Mesenchymal stem cell (in vitro differentiated cells and primary cell): ENCODE measurements at regions not wholly inside any gene's neighbourhood (a gene's known extent, or its start where the extent isn't known, plus 50 kb on each side); places are given as distances from the start of the nearest gene placed in this dataset.

ENCODE experiments used
- DNase-seq: peaks from one replicate; pipeline ENCODE4 v3.0.0-alpha.2; 2013
- H2AFZ ChIP-seq: one replicate; pipeline ENCODE4 v1.6.1; 2013; ENCODE audit warnings: low read depth, mild to moderate bottlenecking, control low read depth, inconsistent platforms, low read length, moderate library complexity
- H2AK5ac ChIP-seq: 2 replicates; pipeline ENCODE4 v1.6.1; 2013; ENCODE audit warnings: low read length, moderate library complexity, mild to moderate bottlenecking, inconsistent platforms; ENCODE audit not compliant: severe bottlenecking
- H2BK120ac ChIP-seq: one replicate; pipeline ENCODE4 v1.6.1; 2013; ENCODE audit warnings: low read depth, mild to moderate bottlenecking, inconsistent platforms, low read length, moderate library complexity
- H2BK12ac ChIP-seq, 2 experiments: one replicate each; pipeline ENCODE4 v1.6.1; 2013; ENCODE audit warnings: inconsistent platforms in 2 of 2, low read length in 2 of 2, mild to moderate bottlenecking in 2 of 2, moderate library complexity in 2 of 2, control low read depth in 1 of 2
- H2BK15ac ChIP-seq: one replicate; pipeline ENCODE4 v1.6.1; 2013; ENCODE audit warnings: mild to moderate bottlenecking, low read depth, inconsistent platforms; ENCODE audit not compliant: poor library complexity, severe bottlenecking
- H2BK5ac ChIP-seq: 2 replicates; pipeline ENCODE4 v1.6.1; 2013; ENCODE audit warnings: low read depth, mild to moderate bottlenecking, low read length, control low read depth, inconsistent platforms; ENCODE audit not compliant: poor library complexity, severe bottlenecking
- H3K14ac ChIP-seq, 2 experiments: one replicate each; pipeline ENCODE4 v1.6.1; 2013; ENCODE audit warnings: inconsistent platforms in 2 of 2, low read length in 2 of 2, control low read depth in 1 of 2, mild to moderate bottlenecking in 1 of 2, moderate library complexity in 1 of 2
- H3K18ac ChIP-seq, 2 experiments: one replicate each; pipeline ENCODE4 v1.6.1; 2013; ENCODE audit warnings: inconsistent platforms in 2 of 2, low read length in 2 of 2, control low read depth in 1 of 2, low read depth in 1 of 2, mild to moderate bottlenecking in 1 of 2
- H3K23ac ChIP-seq, 2 experiments: one replicate each; pipeline ENCODE4 v1.6.1; 2013; ENCODE audit warnings: inconsistent platforms in 2 of 2, low read length in 2 of 2, mild to moderate bottlenecking in 2 of 2, moderate library complexity in 2 of 2, control low read depth in 1 of 2
- H3K27ac ChIP-seq: 2 replicates; pipeline ENCODE4 v1.5.1; 2013; ENCODE audit warnings: mild to moderate bottlenecking, moderate library complexity, low read length, control low read depth, inconsistent platforms; ENCODE audit not compliant: poor library complexity, severe bottlenecking
- H3K27me3 ChIP-seq, 2 experiments: 2 replicates each; pipeline versions ENCODE4 v1.6.1 to v1.7.0; 2013; ENCODE audit warnings: low read length in 2 of 2, mild to moderate bottlenecking in 2 of 2, moderate library complexity in 2 of 2, control low read depth in 1 of 2, inconsistent platforms in 1 of 2; ENCODE audit not compliant: control insufficient read depth in 1 of 2, insufficient read depth in 1 of 2
- H3K36me3 ChIP-seq, 2 experiments: 2 replicates each; pipeline versions ENCODE4 v1.6.1 to v1.7.0; 2013; ENCODE audit warnings: low read length in 2 of 2, control low read depth in 1 of 2, inconsistent platforms in 1 of 2, low read depth in 1 of 2, mild to moderate bottlenecking in 1 of 2; ENCODE audit not compliant: insufficient read depth in 2 of 2, control insufficient read depth in 1 of 2
- H3K4ac ChIP-seq, 2 experiments: one replicate each; pipeline ENCODE4 v1.6.1; 2013; ENCODE audit warnings: inconsistent platforms in 2 of 2, low read length in 2 of 2, mild to moderate bottlenecking in 2 of 2, moderate library complexity in 2 of 2, control low read depth in 1 of 2, low read depth in 1 of 2
- H3K4me1 ChIP-seq: 2 replicates; pipeline ENCODE4 v1.6.1; 2013; ENCODE audit warnings: low read depth, low read length, control low read depth; ENCODE audit not compliant: control insufficient read depth, insufficient read depth
- H3K4me2 ChIP-seq: 2 replicates; pipeline ENCODE4 v1.6.1; 2013; ENCODE audit warnings: low read length, mild to moderate bottlenecking, inconsistent platforms; ENCODE audit not compliant: poor library complexity, severe bottlenecking
- H3K4me3 ChIP-seq, 2 experiments: 2 replicates each; pipeline versions ENCODE4 v1.5.1 to v1.7.0; 2013; ENCODE audit warnings: low read length in 2 of 2, mild to moderate bottlenecking in 2 of 2, control low read depth in 1 of 2, low read depth in 1 of 2; ENCODE audit not compliant: insufficient read depth in 1 of 2
- H3K79me1 ChIP-seq: replicated peaks from 2 replicates; pipeline ENCODE4 v1.6.1; 2013; ENCODE audit warnings: mild to moderate bottlenecking, control low read depth, low read length, inconsistent platforms; ENCODE audit not compliant: poor library complexity, severe bottlenecking
- H3K9ac ChIP-seq: 2 replicates; pipeline ENCODE4 v1.7.0; 2013; ENCODE audit warnings: mild to moderate bottlenecking, low read length, moderate library complexity
- H3K9me3 ChIP-seq: 2 replicates; pipeline ENCODE4 v1.7.0; 2013; ENCODE audit warnings: mild to moderate bottlenecking, low read length; ENCODE audit not compliant: control insufficient read depth
- H4K8ac ChIP-seq: one replicate; pipeline ENCODE4 v1.6.1; 2013; ENCODE audit warnings: inconsistent platforms, mild to moderate bottlenecking, low read length, moderate library complexity
- H4K91ac ChIP-seq: one replicate; pipeline ENCODE4 v1.6.1; 2013; ENCODE audit warnings: mild to moderate bottlenecking, low read length, inconsistent platforms
- WGBS: methylation state at CpG from one replicate; pipeline ENCODE4 v1.1.7; 2013; ENCODE audit warnings: mixed read lengths; 5-methylcytosine and 5-hydroxymethylcytosine counted together

GRCh38 chr19:23523863-23524262 is 128.6 kb upstream of the ZNF91 start:
- Histone ChIP-seq H4K8ac (no peak overlapping the region), H2BK15ac (no peak overlapping the region), H3K27ac (no peak overlapping the region), H2BK120ac (no peak overlapping the region), H3K4me3 (no peak overlapping the region), H3K4ac (no peak overlapping the region), H2BK5ac (no peak overlapping the region), H3K18ac (no peak overlapping the region), H3K27me3 (no peaks in the 10 kb centered on the region), H3K36me3 (no peaks in the 10 kb centered on the region), H3K4me1 (no peaks in the 10 kb centered on the region), H4K91ac (no peak overlapping the region), H3K14ac (no peak overlapping the region), H3K4me2 (no peak overlapping the region), H3K79me1 (no peaks in the 10 kb centered on the region), H2AK5ac (no peak overlapping the region), H2AFZ (no peak overlapping the region), H3K9ac (no peak overlapping the region), H3K23ac (no peak overlapping the region), H3K9me3 (peaks cover 47% of the 10 kb centered on the region), H2BK12ac (no peak overlapping the region)
- no peak for DNase-seq

- Histone ChIP-seq H3K23ac (no peak overlapping the region), H3K9me3 (peaks cover 53% of the 10 kb centered on the region), H3K4me1 (no peaks in the 10 kb centered on the region), H3K14ac (no peak overlapping the region), H3K27me3 (no peaks in the 10 kb centered on the region), H2BK12ac (no peak overlapping the region), H3K18ac (no peak overlapping the region), H2BK5ac (no peak overlapping the region), H3K9ac (no peak overlapping the region), H3K79me1 (no peaks in the 10 kb centered on the region), H2BK120ac (no peak overlapping the region), H3K4me2 (no peak overlapping the region), H3K27ac (no peak overlapping the region), H2AFZ (no peak overlapping the region), H3K4ac (no peak overlapping the region), H3K4me3 (no peak overlapping the region), H4K8ac (no peak overlapping the region), H3K36me3 (no peaks in the 10 kb centered on the region), H2BK15ac (no peak overlapping the region), H2AK5ac (no peak overlapping the region), H4K91ac (no peak overlapping the region)
- no peak for DNase-seq
- 93% methylated on average over 1 of the region's 1 CpG for WGBS
These were observed 127.2 kb upstream of the ZNF91 start for GRCh38 chr19:23522431-23522830.

- H3K23ac ChIP-seq = no peak overlapping the region
- H3K4me1 ChIP-seq = no peaks in the 10 kb centered on the region
- no peaks in the 10 kb centered on the region for H3K27me3 ChIP-seq
- no peak overlapping the region for H4K8ac ChIP-seq
- no peak overlapping the region for H3K18ac ChIP-seq
- no peak overlapping the region for H3K4me3 ChIP-seq
- peaks cover 59% of the 10 kb centered on the region for H3K9me3 ChIP-seq
- no peak overlapping the region for H2BK5ac ChIP-seq
- H3K4ac ChIP-seq = no peak overlapping the region
- no peak overlapping the region for H3K27ac ChIP-seq
- no peak overlapping the region for H2BK12ac ChIP-seq
- H2AFZ ChIP-seq = no peak overlapping the region
- no peak for DNase-seq
- H4K91ac ChIP-seq = no peak overlapping the region
- 78% methylated on average over 1 of the region's 1 CpG for WGBS
- no peak overlapping the region for H2BK120ac ChIP-seq
- H3K36me3 ChIP-seq = no peaks in the 10 kb centered on the region
- H3K14ac ChIP-seq = no peak overlapping the region
- H3K4me2 ChIP-seq = no peak overlapping the region
- no peaks in the 10 kb centered on the region for H3K79me1 ChIP-seq
- H2BK15ac ChIP-seq = no peak overlapping the region
- no peak overlapping the region for H2AK5ac ChIP-seq
- no peak overlapping the region for H3K9ac ChIP-seq
These were observed 126.2 kb upstream of the ZNF91 start for GRCh38 chr19:23521471-23521870.

DNA sequence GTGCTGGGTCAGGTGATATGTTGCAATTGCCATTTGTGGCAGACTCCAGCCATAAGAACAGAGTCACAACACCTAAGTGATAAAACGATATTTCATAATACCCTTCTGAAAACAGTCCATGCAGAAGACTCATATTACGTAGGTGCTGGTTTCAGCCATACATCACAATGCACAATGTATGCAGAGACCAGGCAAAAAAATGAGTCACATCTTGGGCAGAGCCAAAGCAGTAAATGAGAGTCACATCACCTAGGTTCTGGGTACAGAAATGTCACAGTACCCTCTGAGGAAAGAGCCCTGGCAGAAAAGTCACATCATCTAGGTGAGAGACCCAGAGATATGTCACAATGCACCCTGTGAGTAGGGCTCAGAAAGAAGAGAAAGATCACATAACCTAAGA is 125.2 kb upstream of the ZNF91 start:
- no peak overlapping the region for H3K9ac ChIP-seq

More for the DNA sequence above, 125.2 kb upstream of the ZNF91 start:
- Histone ChIP-seq H3K36me3 (no peaks in the 10 kb centered on the region), H2BK12ac (no peak overlapping the region), H4K91ac (no peak overlapping the region), H3K27ac (no peak overlapping the region), H3K4ac (no peak overlapping the region), H4K8ac (no peak overlapping the region), H3K4me3 (no peak overlapping the region), H2BK120ac (no peak overlapping the region), H3K23ac (no peak overlapping the region), H2BK15ac (no peak overlapping the region), H3K18ac (no peak overlapping the region), H3K79me1 (no peaks in the 10 kb centered on the region), H2BK5ac (no peak overlapping the region), H3K14ac (no peak overlapping the region), H3K4me1 (no peaks in the 10 kb centered on the region), H3K9me3 (peaks cover 59% of the 10 kb centered on the region), H3K4me2 (no peak overlapping the region), H2AK5ac (no peak overlapping the region), H2AFZ (no peak overlapping the region), H3K27me3 (no peaks in the 10 kb centered on the region)
- no peak for DNase-seq
- 56% methylated on average over 2 of the region's 2 CpGs for WGBS
